ENCODE measurements at regions not wholly inside any gene's neighbourhood (a gene's known extent, or its start where the extent isn't known, plus 50 kb on each side); places are given as distances from the start of the nearest gene placed in this dataset.

DNA sequence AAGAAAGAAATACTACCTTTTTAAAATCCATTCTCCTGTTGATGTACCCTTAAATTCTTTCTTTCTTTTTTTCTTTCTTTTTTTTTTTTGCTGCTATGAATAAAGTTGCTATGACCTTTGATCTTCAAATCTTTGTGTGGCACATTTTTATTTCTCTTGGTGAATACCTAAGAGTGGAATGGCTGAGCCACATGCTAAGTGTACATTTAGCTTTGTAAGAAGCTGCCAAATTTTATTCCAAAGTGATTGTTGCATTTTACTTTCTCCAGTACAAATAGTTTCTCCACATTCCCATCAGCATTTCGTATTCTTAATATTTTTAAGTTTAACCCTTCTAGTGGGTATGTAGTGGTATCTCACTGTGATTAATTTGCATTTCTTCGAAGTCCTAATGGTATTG is 88.8 kb upstream of the RAB27B start:
- Histone ChIP-seq H3K27ac (no peak overlapping the region), H3K36me3 (no peaks in the 10 kb centered on the region), H3K4me3 (no peak overlapping the region), H3K4me1 (peaks cover 0 to 8% of the 10 kb centered on the region in 2 donors), H3K27me3 (no peaks in the 10 kb centered on the region), H3K9me3 (no peaks in the 10 kb centered on the region)
- DNase-seq (ENCODE audit: low spot score), result no peak
- no peak for TF ChIP-seq CTCF (IDR thresholded peaks at IDR 0.05)

DNA sequence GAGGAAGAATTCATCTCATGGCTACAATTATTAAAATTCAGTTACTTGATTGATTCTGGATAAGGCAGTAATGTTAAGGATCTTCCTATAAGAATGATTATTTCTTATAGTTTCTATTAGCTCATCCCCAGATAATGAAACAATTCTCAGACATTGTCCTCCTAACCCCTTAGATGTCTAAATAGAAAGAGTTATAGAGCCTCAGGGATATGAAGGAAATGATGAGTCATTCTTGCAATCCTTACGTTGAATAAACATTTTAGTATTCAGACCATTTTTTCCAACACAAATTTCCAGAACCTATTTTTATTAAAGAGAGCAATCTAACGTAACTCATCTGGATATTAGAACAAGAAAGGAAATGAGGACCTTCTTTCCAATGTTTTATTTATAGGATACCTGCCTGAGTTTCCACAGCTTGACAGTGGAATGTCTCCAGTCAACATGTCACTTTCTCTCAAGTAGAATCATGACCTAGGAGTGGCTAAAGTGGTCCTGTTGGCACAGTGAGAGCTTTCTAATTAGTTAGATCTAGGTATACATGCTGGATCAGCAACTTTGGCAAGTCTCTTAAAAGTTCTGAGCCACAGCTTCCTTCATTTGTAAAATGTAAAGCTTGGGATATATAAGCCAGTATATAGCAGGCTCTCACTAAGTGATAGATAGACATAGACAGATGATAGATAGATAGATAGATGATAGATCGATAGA is 88.0 kb upstream of the RAB27B start:
- no peak overlapping the region for H3K4me3 ChIP-seq
- no peaks in the 10 kb centered on the region for H3K27me3 ChIP-seq
- H3K27ac ChIP-seq, result no peak overlapping the region
- no peaks in the 10 kb centered on the region for H3K36me3 ChIP-seq
- DNase-seq (ENCODE audit: low spot score), result no peak
- no peak for TF ChIP-seq CTCF (IDR thresholded peaks at IDR 0.05)
- peaks cover 0 to 8% of the 10 kb centered on the region in 2 donors for H3K4me1 ChIP-seq
- H3K9me3 ChIP-seq, result no peaks in the 10 kb centered on the region

- no peaks in the 10 kb centered on the region for H3K27me3 ChIP-seq
- no peak for TF ChIP-seq CTCF (IDR thresholded peaks at IDR 0.05)
- no peak overlapping the region for H3K4me3 ChIP-seq
- H3K27ac ChIP-seq, result no peak overlapping the region
- peaks cover 0 to 8% of the 10 kb centered on the region in 2 donors for H3K4me1 ChIP-seq
- no peak for DNase-seq (ENCODE audit: low spot score)
- no peaks in the 10 kb centered on the region for H3K9me3 ChIP-seq
- no peaks in the 10 kb centered on the region for H3K36me3 ChIP-seq
Measured at GRCh38 chr18:54742120-54742519, 86.2 kb upstream of the RAB27B start.

DNA sequence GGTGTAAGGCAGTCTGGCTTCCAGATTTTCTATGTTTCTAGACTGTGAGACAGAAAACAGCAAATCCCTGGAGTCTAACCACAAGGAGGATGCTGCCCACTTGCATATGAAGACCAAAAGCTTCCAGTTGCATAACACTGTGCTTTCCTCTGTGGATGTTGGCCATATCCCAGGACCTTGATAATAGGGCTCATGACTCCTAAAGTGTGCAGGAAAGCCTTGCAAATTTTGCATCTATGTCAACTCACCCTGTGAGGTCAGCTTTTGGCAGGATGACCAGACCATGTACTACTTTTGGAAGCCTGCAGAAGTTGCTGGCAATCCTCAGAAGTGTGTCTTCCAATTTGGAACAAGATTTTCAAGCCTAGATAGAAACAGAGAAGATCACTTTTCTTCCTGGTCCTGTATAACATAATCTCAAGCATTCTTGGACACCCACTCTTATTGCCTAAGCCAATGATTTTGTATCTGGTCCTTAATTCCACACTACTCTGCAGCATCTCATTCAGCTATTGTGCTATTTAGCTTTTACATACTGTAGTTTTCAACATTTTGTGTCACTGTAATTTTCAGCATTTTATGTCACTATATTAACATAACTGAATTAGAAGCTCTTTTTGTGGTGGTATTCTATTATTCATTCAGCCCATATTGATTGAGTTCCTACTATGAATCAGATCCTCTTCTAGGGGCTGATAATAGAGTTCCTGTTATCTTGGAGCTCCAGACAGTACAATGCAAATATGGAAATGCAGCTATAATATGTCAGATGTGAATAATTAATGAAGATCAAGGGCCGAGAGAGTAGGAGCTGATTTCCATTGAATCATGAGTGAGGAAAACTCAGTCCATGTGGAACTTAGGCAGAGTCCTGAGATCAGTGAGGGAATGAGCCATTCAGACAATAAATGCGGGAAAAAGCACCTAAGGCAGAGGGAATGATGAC is 85.3 kb upstream of the RAB27B start:
- H3K4me1 ChIP-seq, result peaks cover 0 to 8% of the 10 kb centered on the region in 2 donors
- H3K9me3 ChIP-seq, result no peaks in the 10 kb centered on the region
- no peaks in the 10 kb centered on the region for H3K27me3 ChIP-seq
- DNase-seq (ENCODE audit: low spot score), result peak; percentile 79
- no peak for TF ChIP-seq CTCF (IDR thresholded peaks at IDR 0.05)
- H3K27ac ChIP-seq, result no peak overlapping the region
- no peaks in the 10 kb centered on the region for H3K36me3 ChIP-seq
- no peak overlapping the region for H3K4me3 ChIP-seq

- DNase-seq (ENCODE audit: low spot score), result no peak
- Histone ChIP-seq H3K27ac (no peak overlapping the region), H3K9me3 (no peaks in the 10 kb centered on the region), H3K36me3 (no peaks in the 10 kb centered on the region), H3K27me3 (no peaks in the 10 kb centered on the region), H3K4me3 (no peak overlapping the region), H3K4me1 (peaks cover 0 to 8% of the 10 kb centered on the region in 2 donors)
- no peak for TF ChIP-seq CTCF (IDR thresholded peaks at IDR 0.05)
Measured at GRCh38 chr18:54743605-54743995, 84.7 kb upstream of the RAB27B start.

Measured in right atrium auricular region (tissue), 2 donors.